Stimulated activated naive CD4-positive, alpha-beta T cell treated with Interleukin-2 at 50 U/mL for 16 hours (primary cell): ENCODE measurements at regions not wholly inside any gene's neighbourhood (a gene's known extent, or its start where the extent isn't known, plus 50 kb on each side); places are given as distances from the start of the nearest gene placed in this dataset.

ENCODE experiments used
- DNase-seq: peaks from one replicate; lab custom pipeline; 2025; lab: John Stamatoyannopoulos, UW

DNA sequence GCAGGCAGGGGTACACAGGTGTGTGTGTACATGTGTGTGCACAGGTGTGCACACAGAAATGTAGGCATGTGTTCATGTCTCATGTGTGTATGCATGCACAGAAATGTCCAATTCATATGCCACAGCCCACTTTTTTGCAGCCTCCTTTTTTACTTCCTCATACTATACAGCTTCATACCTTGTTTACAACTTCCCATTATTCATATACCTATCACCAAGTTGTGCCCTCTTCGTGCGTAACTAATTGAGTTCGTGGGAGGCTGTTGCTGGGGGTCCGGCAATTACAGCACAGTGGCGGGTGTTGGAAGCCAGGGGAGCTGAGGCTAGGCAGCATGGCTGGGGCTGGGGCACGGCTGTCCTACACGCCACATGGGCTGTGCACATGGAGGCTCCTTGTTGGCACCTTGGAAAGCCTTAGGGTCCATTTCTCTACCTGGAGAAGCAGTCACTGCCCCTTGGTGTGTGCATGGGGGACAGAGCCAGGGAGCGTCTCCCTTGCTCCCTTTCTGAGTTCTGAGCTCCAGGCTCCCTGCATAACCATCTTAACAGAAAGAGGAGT lies 266.7 kb downstream of the ENGASE start:
- no peak for DNase-seq

- DNase-seq: no peak
Observed at GRCh38 chr17:79340333-79341221, 266.0 kb downstream of the ENGASE start.

GRCh38 chr17:79339321-79339720 lies 264.7 kb downstream of the ENGASE start:
- DNase-seq: no peak

DNA sequence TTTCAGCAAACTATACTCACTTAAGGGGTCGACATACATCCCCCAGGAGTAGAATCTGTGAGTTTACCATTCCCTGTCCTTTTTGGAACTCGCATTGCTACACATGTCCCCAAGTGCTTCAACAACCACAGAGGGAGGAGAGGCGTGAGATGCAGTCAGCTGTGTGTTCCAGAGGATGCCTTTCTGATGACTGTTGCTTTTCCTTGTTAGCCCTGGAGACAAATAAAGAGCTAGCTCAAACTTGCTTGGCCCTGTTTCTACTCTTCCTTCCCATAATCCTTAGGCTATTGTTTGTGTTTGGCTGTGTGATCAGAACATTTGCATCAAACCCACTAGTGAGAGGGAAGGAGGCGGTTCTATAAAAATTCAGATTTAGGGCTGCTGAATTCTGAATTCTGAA lies 264.0 kb downstream of the ENGASE start:
- no peak for DNase-seq

DNA sequence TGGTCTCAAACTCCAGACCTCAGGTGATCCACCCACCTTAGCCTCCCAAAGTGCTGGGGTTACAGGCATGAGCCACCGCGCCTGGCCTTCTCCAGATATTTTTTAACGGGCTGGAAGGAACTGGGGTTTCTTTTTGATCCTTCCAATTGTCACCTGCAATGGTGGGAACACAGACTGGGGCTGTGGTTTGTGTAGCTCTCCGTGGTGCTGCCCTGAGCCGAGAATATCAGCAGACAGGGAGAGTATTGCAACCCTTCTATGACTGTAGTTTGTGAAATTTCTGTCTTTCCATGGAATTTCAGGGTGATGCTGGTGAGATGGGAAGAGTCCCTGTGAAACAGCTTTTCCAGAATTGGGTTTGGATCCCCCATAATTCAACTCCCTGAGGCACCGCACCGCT lies 263.5 kb downstream of the ENGASE start:
- no peak for DNase-seq

GRCh38 chr17:79337053-79337452 lies 262.4 kb downstream of the ENGASE start:
- no peak for DNase-seq

DNA sequence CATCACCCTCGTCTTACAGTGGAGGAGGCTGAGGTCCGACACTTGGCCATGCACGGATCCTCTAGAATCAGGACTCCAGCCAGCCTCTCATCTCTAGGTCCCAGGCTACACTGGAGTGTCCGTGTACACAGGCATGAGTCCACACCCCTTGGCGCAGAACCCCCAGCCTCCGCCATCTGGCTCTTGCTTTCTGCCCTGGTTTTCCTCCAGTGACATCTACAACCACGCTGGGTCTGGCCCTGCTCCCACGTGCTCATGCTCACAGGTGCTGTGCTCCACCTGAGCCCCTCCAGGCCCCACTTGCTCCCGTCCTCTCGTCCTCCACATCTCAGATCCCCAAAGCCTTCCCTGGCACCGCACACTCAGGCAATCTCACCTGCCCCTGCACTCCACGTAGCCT lies 260.8 kb downstream of the ENGASE start:
- no peak for DNase-seq

DNA sequence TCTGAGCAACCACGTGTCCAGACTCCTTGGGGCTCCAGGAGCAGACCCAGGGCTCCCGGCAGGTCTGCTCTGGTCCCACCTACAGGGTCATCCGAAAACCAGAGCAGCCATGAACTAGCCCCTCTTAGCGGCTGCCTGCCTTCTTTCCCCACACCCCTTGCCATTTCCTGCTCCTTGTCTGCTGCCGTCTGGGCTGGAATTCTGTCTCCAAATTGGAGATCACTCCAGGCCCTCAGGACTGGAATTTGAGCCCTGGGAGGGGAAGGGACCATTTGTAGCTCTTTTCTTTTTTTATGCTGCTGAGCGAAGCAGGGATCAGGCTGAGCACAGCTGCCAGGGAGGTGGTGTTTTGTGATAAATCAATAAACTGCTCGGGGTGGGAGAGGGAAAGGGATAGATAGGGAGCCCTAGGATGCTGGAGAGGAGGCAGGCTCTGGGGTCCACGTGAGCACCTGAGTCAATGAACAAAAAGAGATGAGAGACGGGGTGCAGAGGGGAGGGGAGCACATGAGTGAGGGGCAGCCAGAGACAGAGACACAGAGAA lies 257.5 kb downstream of the ENGASE start:
- no peak for DNase-seq

DNA sequence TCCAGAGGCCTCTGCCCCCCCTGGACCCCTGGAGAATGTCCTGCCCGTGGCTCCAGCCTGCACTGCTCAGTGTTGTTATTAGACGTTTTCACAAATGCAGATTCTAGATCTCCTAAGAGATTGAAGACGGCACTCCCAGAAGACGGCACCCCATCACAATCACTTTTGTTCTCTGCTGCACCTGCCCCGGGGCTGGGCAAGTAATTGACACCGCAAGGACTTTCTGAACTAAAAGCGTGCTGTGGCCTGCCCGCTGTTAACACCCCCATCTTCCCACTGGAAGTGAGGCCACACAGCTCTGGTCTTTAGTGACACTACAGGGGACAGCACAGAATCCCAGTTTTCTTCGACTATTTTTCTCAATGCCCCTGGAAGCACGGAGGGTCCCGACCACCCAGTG lies 256.9 kb downstream of the ENGASE start:
- no peak for DNase-seq

DNA sequence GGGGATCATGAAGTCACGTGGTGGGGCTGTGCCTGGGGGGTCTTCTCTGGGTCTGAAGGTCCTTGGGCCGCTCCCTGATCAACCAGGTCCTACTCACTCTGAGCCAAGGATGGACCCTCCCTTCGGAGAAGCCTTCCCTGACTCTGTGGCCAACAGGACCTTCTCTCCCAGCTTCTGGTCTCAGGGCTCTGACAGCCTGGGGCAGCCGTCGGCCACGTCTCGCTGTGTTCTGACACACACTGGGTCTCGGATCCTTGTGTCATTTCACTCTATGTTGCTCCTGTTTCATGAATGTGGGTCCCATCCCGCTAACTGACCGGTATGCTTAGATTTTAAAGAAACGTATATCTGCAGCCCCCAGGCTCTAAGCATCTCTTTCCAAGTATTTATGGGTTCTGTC lies 256.1 kb downstream of the ENGASE start:
- DNase-seq: no peak

GRCh38 chr17:79330229-79330628 lies 255.6 kb downstream of the ENGASE start:
- no peak for DNase-seq

GRCh38 chr17:79326814-79327213 lies 252.2 kb downstream of the ENGASE start:
- no peak for DNase-seq

- DNase-seq: no peak
Observed at GRCh38 chr17:79325709-79326430, 251.2 kb downstream of the ENGASE start.

- DNase-seq: no peak
Observed at GRCh38 chr17:79324194-79324593, 249.6 kb downstream of the ENGASE start.

DNA sequence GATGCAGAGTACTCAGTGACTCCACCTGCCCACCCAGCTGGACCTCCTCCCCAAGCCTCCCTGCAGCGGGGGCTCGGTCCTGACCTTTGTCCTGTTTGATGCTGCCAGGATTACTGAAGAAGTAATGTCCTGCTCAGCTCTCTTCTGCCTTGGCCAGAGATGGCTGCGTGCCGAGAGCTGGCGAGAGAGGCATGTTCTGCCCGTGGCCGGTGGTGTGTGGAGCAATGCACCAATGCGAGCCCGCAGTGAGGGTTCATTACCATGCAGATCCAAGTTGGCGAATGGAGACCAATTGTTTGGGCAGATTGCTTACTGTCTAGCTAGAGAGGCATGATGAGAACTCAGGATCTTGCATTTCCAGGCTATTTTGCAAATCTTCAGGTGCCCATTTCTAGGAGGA lies 248.9 kb downstream of the ENGASE start:
- no peak for DNase-seq

GRCh38 chr17:79322211-79323123 lies 247.8 kb downstream of the ENGASE start:
- no peak for DNase-seq

DNA sequence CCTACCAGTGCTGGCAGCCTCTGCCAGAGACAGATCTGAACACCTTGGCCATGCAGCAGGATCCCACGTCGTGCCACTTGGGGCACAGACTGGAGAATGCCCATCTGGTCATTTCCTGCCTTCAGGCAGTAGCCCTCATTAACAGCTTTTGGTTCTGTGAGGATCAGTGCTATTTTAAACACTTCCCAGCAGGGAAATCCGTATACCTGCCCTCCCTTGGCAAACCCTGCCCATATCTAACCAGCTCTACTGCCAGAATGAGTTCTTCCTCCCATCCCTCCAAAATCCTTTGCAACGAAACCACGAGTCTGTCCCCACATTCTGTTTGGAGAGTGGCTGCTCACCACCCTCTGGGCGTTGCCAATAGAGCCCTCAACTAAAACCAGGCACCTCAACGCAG lies 245.7 kb downstream of the ENGASE start:
- DNase-seq: no peak

- DNase-seq: no peak
Observed at GRCh38 chr17:79317916-79318315, 243.3 kb downstream of the ENGASE start.

DNA sequence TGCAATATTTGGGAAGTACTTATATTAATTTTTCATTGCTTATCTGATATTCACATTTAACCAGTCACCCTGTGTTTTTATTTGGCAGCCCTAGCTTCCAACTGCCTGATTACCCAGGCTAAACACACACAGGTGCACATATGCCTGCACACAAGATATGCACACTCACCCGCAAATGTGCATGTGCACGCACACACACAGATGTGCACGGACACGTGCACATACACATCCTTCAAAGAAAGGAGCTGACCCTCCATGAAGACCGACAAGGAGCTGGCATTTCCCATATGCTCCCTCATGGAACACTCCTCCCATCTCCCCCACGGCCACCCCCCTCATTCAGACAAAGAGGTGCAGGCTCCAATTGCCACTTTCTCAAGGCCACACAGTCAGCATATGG lies 242.2 kb downstream of the ENGASE start:
- DNase-seq: no peak

DNA sequence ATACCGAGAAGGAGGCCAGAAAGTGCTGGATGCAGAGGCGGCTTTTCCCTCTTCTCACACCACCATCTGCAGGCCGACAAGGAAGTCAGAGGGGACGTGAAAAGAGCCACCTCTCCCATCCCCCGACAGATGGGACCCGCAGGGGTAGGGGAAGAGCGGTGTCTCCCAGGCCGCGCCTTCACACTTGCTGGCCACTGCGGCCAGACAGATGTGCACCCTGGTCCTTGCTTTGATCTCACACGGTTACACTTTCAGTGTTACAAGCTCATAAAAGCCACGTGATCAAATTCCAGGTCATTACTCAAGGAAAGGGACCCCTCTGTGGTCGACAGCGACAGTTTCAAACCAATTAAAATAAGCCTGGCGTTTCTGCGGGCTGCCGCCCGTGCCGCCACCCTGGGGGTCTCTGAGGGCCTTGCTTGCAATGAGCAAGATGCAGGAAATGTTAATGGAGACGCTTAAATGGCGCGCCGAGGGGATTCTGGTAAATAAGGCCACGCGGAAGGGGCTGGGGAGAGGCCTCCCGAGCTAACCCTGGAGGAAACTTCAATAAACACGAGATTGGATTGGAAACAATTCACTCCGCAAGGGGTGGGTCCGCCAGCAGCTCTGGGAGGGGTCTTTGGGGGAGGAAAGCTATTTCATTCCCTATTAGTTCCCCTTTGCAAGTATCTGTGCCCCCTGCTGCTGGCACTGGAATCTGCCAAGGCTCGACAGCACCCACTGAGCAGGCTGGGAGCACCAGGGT lies 240.9 kb downstream of the ENGASE start:
- no peak for DNase-seq
